Activated gamma-delta T cell (primary cell): ENCODE measurements at regions not wholly inside any gene's neighbourhood (a gene's known extent, or its start where the extent isn't known, plus 50 kb on each side); places are given as distances from the start of the nearest gene placed in this dataset.

Source experiments
- DNase-seq: peaks from one replicate; lab custom pipeline; 2025; lab: John Stamatoyannopoulos, UW

DNA sequence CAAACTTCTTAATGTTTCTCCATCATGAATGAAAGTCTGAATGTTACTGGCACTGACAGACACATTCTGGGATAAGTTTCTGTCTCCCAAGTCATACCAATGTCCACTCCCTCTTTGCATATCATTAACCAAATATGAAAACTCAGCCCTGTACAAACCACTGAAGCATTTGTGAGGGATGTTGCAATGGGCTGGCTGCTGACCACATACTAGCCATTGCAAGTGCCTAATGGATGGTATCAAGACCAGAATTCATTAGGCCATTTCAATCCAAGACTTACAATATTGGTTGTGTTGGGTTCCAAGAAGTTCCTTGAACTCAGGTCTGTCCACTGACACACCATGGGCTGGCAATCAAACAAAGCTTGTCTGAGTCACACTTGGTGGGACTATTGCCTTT, 73.8 kb downstream of the CBLN2 start:
- DNase-seq, result no peak

DNA sequence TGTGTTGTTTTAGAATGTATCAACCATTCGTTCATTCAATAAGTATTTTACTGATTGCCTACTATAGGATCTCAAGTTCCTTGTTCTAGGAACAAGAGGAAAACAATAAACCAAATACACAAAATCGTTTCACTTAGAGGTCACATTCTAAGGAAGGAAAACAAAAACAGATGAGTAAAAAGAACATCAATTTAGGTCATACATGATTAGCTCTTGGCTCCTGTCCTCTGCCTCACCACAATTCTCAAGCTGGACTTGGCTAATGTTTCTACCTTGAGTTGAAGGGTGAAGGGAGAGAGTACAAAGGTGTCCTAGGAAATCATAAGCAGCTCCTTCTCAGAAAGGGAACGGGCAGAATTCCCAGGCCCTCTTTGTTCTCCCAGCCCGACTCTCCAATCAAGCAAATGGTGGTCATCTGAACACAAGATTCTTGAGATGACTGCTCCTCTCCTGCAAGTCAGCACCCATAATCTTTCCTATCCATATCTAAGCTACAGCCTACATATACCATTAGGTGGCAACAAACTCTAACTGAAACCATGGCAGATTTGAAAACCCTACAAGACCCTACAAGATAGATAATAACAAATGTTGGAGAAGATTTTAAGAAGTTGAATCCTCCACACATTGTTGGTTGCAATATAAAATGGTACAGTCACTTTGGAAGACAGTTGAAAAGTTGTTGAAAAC, 76.0 kb downstream of the CBLN2 start:
- no peak for DNase-seq

DNA sequence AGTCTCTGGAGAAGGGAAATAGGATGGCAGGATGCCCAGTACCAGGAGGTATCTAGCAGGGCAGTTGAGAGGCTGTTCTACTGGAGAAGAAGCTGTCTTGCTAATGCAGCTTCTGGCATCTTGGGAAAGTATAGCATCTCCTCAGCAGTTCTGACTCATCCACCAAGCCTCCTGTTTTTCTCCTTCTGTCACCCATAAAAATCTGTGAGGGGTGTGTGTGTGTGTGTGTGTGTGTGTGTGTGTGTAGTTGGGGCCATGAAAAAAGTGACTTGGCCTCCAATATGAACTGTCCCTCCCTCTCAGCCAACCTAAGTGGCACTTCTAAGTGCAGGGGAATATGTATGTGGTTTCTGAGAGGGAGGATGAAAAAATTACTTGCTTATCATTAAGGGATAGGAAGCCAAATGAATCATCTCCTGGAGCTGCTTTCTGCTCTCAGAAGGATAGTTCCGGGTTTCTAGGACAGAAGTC, 83.9 kb downstream of the CBLN2 start:
- DNase-seq, result no peak

DNA sequence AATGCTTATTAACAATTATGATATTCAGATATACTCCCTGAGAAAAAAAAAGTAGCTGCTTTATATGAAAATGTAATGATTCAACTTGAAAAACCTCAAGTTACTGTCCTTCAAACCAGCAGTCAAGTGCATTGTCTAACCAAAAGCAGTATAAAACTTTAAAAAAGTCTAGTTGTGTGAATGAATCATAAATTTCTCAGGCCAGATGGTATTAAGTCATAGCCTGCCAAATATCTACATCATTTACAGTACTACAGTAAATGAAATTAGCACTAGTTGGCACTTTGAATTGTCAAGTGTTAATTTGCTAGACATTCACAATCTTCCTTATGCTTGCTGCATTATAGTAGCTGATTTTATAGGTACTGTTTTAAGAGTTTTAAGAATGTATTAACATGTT, 85.9 kb downstream of the CBLN2 start:
- DNase-seq, result no peak

GRCh38 chr18:72456802-72457201, 87.3 kb downstream of the CBLN2 start:
- no peak for DNase-seq

DNA sequence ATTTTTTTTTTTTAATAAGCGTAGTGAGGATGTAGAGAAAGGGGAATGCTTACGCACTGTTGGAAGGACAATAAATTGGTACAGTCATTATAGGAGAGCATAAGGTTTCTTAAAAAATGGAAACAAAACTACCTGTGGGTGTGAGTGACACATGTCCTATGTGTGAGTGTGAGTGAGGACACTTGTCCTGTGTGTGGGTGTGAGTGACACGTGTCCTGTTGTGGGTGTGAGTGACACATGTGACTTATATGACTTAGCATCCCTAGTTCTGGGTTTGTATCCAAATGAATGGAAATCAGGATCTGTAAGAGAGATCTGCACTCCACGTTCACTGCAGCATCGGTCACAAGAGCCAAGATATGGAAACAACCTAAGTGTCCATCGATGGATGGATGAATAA, 91.8 kb downstream of the CBLN2 start:
- DNase-seq, result no peak

DNA sequence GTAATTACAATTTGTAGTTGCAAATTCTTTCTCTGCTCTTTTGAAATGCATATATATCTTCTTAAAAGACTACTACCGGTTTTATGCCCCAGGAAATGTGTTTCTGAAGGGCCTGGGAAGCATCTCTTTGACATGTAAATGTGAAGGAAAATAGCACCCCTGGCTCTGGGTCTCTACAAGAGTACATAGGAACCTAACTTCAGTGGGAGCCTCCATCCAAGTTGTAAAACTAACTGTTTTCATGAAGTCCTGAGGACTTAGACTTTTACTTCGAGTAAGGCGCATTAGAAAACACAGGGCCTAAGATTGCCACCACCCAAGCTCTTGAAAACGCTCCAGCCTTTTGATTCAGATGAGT, 99.4 kb downstream of the CBLN2 start:
- DNase-seq, result no peak

- DNase-seq, result no peak
Observed at GRCh38 chr18:72444111-72444797, 99.9 kb downstream of the CBLN2 start.

DNA sequence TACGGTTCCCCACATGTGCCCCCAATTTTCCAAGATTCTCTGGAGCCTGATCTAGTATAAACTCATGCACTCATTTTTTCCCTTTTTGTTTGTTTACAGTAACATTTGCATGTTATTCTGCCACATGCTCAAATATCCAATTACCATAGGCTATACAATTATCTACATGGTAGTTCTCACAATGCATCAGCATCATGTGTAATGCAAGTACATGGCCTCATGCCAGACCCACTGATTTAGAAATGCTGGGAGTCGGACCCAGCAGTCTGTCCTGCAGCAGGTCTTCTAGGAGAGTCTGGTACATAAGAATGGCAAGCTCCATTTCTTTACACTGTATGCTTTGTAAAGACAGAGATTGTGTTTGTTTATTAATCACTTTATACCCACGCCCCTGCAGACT, 107.7 kb downstream of the CBLN2 start:
- DNase-seq, result no peak

DNA sequence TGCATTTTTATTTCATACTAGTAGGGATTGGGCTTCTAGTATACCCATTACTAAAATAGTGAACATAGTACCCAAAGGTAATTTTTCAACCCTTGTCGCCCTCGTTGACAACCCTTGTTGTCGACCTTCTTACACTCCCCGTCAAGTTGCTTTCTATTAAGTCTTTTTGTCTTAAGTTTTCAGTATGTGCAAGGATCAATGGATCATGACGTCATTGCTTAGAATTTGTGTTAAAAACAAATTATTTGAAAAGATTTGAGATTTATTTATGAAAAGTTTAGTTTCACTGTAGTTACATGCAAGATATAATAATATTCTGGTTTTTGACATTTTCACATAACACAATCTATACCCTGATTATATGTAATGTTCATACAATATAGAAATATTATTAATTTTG, 110.4 kb downstream of the CBLN2 start:
- DNase-seq, result no peak

GRCh38 chr18:72427721-72428120, 116.4 kb downstream of the CBLN2 start:
- DNase-seq, result no peak

- no peak for DNase-seq
Observed at GRCh38 chr18:72419914-72420313, 124.2 kb downstream of the CBLN2 start.

GRCh38 chr18:72412927-72413326, 131.2 kb downstream of the CBLN2 start:
- no peak for DNase-seq

- no peak for DNase-seq
Observed at GRCh38 chr18:72411261-72411660, 132.9 kb downstream of the CBLN2 start.

DNA sequence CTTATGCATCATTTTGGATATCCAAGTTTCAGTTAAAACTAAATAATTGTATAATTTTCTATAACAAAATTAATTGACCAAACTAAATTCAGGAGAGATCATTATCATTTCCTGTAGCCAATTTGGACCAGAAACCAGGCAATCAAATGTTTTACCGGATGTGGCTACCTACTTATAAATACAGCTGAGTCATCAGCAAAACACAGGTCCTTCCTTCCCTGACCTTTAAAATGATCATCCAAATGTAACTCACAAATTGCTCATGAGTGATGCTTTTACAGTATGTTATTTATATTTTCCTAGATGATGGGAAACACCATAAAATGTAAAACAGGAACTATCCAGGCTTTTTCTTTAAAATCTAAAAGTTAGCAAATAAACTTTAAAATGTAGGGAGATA, 133.7 kb downstream of the CBLN2 start:
- DNase-seq, result no peak

GRCh38 chr18:72409903-72410302, 134.2 kb downstream of the CBLN2 start:
- DNase-seq, result no peak

DNA sequence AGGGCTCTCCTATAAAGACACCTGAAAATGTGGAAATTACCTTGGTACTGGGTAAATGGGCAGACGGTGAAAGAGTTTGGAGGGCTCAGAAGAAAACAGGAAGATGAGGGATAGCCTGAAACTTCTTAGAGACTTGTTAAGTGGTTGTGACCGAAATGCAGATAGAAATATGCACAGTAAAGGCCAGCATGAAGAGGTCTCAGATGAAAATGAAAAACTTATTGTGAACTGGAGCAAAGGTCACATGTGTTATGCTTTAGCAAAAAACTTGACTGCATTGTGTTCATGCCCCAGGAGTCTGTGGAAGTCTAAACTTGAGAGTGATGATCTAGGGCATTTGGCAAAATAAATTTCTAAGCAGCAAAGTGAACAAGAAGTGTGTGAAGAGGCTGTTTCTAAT, 137.1 kb downstream of the CBLN2 start:
- no peak for DNase-seq

DNA sequence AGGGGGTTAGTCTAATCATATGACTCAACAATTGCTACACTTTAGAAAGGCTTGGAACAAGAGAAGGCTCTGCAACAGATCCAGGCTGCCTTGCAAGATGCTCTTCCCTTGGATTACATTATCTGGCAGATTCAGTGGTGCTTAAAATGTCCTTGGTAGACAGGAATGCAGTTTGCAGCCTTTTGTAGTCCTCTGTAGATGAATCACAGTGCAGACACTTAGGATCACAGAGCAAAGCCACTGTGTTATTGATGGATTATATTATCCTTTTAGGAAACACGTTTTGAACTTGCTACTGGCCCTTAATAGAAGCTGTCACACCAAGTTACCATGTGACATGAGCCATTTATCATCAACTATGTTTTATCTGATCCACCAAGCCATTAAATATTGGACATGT, 152.2 kb downstream of the CBLN2 start:
- DNase-seq, result no peak

DNA sequence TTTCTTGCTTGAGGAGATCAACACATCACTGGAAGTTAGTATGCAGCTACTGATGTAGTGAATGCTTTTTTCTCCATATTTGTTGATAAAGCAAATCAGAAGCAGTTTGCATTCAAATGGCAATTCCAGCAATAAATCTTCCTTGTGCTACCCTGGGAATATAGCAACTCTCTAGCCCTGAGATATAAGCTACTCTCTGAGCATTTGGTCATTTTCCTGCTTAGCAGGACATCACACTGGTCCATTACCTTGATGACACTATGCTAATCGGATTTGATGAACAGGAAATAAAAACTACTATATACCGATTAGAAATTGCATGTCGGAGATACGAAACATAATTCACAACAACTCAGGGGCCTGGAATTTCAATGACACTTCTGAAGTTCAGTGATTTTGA, 152.7 kb downstream of the CBLN2 start:
- DNase-seq, result no peak

- no peak for DNase-seq
Observed at GRCh38 chr18:72378016-72378415, 166.1 kb downstream of the CBLN2 start.

GRCh38 chr18:72376256-72376655, 167.9 kb downstream of the CBLN2 start:
- DNase-seq, result no peak

DNA sequence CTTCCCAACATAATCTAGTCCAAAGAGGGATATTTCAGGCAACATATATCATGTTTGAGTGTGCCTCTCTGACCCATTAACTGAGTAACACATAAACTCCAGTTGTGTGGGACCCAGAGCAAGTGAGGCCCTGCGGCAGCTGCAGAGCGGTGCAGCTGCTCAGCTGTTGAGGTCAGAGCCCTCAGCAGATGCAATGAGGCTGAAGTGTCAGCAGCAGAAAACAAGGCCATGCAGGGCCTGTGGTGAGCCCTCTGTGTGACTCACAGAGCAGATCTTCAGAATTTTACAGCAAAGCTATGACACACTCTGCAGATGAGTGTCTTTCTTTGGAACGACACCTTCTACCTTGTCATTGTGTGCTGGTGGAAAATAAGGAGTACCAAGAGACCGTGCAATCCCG, 168.5 kb downstream of the CBLN2 start:
- DNase-seq, result no peak

- DNase-seq, result no peak
Observed at GRCh38 chr18:72372076-72372475, 172.1 kb downstream of the CBLN2 start.

DNA sequence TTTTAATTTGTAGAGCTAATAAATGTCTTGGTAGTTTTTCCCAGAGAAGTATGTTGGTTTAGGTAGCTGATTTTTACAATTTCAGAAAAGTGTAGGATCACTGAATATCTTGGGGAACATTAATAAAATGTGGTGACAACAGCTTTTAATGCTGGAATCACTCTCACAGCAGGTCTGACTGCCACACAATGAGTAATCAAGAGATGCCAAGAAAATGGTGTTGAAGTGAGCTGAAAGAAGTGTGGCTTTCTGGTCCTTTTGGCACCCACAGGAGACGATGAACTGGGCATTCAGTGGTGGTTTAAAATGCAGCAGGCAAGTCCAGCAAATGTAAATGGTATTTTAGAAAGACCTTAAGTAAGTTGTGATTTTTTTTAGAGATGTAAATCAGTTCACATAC, 175.8 kb downstream of the CBLN2 start:
- DNase-seq, result no peak
